Right atrium auricular region (tissue), 2 donors: ENCODE measurements at regions not wholly inside any gene's neighbourhood (a gene's known extent, or its start where the extent isn't known, plus 50 kb on each side); places are given as distances from the start of the nearest gene placed in this dataset.

Source experiments
- DNase-seq: peaks from one replicate; pipeline ENCODE4 v3.0.0-alpha.2; 2019; ENCODE audit warnings: low spot score
- H3K27ac ChIP-seq, 2 donors: fragments of 200-600 bp; sonication (generic); 1 replicate in 1 of 2; 2 replicates in 1 of 2; pipeline ENCODE4 v1.5.1; 2016 to 2019
- H3K27me3 ChIP-seq, 2 donors: fragments of 200-600 bp; sonication (generic); one replicate each; pipeline versions ENCODE4 v1.5.1 to v1.6.0; 2017 to 2019
- H3K36me3 ChIP-seq: fragments of 200-600 bp; sonication (generic); one replicate; pipeline ENCODE4 v1.5.1; 2016
- H3K4me1 ChIP-seq, 2 donors: fragments of 200-600 bp; sonication (generic); one replicate each; pipeline versions ENCODE4 v1.5.1 to v1.6.0; 2017 to 2019
- H3K4me3 ChIP-seq, 2 donors: fragments of 200-600 bp; sonication (generic); 1 replicate in 1 of 2; 2 replicates in 1 of 2; pipeline ENCODE4 v1.5.1; 2017 to 2019; ENCODE audit warnings: mild to moderate bottlenecking in 1 of 2, moderate library complexity in 1 of 2
- H3K9me3 ChIP-seq, 2 donors: fragments of 200-600 bp; sonication (generic); one replicate each; pipeline ENCODE4 v1.5.1; 2019
- CTCF ChIP-seq, 2 donors: fragments of 200-600 bp; sonication (generic); IDR thresholded peaks; one replicate each; pipeline ENCODE4 v1.5.1; 2019; ENCODE audit warnings: antibody characterized with exemption in 2 of 2

- Histone ChIP-seq H3K4me3 (no peak overlapping the region), H3K4me1 (no peaks in the 10 kb centered on the region), H3K27ac (no peak overlapping the region), H3K27me3 (no peaks in the 10 kb centered on the region), H3K36me3 (no peaks in the 10 kb centered on the region), H3K9me3 (no peaks in the 10 kb centered on the region)
- TF ChIP-seq CTCF (IDR thresholded peaks at IDR 0.05): peak; percentile 54 to 77
- no peak for DNase-seq
These were observed 197.9 kb upstream of the ADAMTS16 start for GRCh38 chr5:4941957-4942830.

- H3K27ac ChIP-seq: no peak overlapping the region
- no peak for TF ChIP-seq CTCF (IDR thresholded peaks at IDR 0.05)
- H3K27me3 ChIP-seq: no peaks in the 10 kb centered on the region
- no peak overlapping the region for H3K4me3 ChIP-seq
- no peaks in the 10 kb centered on the region for H3K9me3 ChIP-seq
- H3K36me3 ChIP-seq: no peaks in the 10 kb centered on the region
- DNase-seq: no peak
- H3K4me1 ChIP-seq: no peaks in the 10 kb centered on the region
These were observed 197.3 kb upstream of the ADAMTS16 start for GRCh38 chr5:4942831-4943178.

- TF ChIP-seq CTCF (IDR thresholded peaks at IDR 0.05): no peak
- H3K36me3 ChIP-seq: no peaks in the 10 kb centered on the region
- DNase-seq: no peak
- H3K27ac ChIP-seq: no peak overlapping the region
- no peaks in the 10 kb centered on the region for H3K9me3 ChIP-seq
- no peaks in the 10 kb centered on the region for H3K4me1 ChIP-seq
- no peaks in the 10 kb centered on the region for H3K27me3 ChIP-seq
- no peak overlapping the region for H3K4me3 ChIP-seq
These were observed 194.8 kb upstream of the ADAMTS16 start for GRCh38 chr5:4945296-4945695.

GRCh38 chr5:4947106-4947505, 193.0 kb upstream of the ADAMTS16 start:
- TF ChIP-seq CTCF (IDR thresholded peaks at IDR 0.05): no peak
- Histone ChIP-seq H3K27ac (no peak overlapping the region), H3K4me1 (no peaks in the 10 kb centered on the region), H3K9me3 (no peaks in the 10 kb centered on the region), H3K36me3 (no peaks in the 10 kb centered on the region), H3K4me3 (no peak overlapping the region), H3K27me3 (no peaks in the 10 kb centered on the region)
- no peak for DNase-seq

- no peak overlapping the region for H3K4me3 ChIP-seq
- DNase-seq: no peak
- no peak for TF ChIP-seq CTCF (IDR thresholded peaks at IDR 0.05)
- no peaks in the 10 kb centered on the region for H3K27me3 ChIP-seq
- no peaks in the 10 kb centered on the region for H3K4me1 ChIP-seq
- H3K36me3 ChIP-seq: no peaks in the 10 kb centered on the region
- H3K27ac ChIP-seq: no peak overlapping the region
- H3K9me3 ChIP-seq: no peaks in the 10 kb centered on the region
These were observed 192.1 kb upstream of the ADAMTS16 start for GRCh38 chr5:4947893-4948536.
